HG02610 (cell line): ENCODE measurements at regions not wholly inside any gene's neighbourhood (a gene's known extent, or its start where the extent isn't known, plus 50 kb on each side); places are given as distances from the start of the nearest gene placed in this dataset.

Source experiments
- ATAC-seq: cut with Tn5 transposase; IDR thresholded peaks from one replicate; pipeline ENCODE4 v1.9.1; 2021; ENCODE audit warnings: mild to moderate bottlenecking, moderate library complexity; ENCODE audit not compliant: unreplicated experiment

GRCh38 chr15:35320158-35320780, 225.7 kb downstream of the DPH6 start:
- ATAC-seq: no peak

- ATAC-seq: no peak
Observed at GRCh38 chr15:35319354-35319753, 226.6 kb downstream of the DPH6 start.

DNA sequence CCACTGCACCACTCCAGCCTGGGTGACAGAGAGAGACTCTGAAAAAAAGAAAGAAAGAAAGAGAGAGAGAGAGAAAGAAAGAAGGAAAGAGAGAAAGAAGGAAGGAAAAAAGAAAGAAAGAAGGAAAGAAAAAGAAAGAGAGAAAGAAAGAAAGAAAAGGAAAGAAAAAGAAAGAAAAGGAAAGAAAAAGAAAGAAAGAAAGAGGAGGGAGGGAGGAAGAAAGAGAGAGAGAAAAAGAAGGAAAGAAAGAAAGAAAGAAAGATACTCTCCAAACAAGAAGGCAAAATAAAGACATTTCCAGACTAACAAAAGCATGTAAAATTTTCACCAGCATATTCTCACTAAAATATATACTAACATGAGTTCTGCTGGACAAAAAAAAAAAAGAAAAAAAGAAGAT, 228.7 kb downstream of the DPH6 start:
- ATAC-seq: no peak

- no peak for ATAC-seq
Observed at GRCh38 chr15:35312344-35312743, 227.2 kb upstream of the NANOGP8 start.

GRCh38 chr15:35311615-35312014, 226.5 kb upstream of the NANOGP8 start:
- ATAC-seq: no peak

GRCh38 chr15:35309886-35310285, 224.8 kb upstream of the NANOGP8 start:
- no peak for ATAC-seq

DNA sequence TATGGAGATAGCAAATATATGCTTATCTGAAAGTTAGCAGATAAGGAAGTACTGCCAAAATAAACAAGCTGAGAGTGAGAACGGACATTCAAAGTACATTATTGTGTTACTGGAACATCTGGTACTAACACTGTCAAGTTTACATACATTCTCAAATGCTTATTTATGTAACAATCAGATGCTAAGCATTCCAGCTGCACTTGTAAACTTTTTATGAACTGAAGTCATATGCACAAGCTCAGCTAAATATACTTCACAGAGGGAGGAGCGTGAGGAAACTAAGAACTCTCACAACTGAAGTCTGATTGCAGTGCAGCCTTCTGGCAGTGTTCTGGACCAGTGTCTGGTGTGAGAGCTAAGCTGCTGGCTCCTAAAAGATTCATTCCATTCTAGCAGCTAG, 223.7 kb upstream of the NANOGP8 start:
- ATAC-seq: no peak

DNA sequence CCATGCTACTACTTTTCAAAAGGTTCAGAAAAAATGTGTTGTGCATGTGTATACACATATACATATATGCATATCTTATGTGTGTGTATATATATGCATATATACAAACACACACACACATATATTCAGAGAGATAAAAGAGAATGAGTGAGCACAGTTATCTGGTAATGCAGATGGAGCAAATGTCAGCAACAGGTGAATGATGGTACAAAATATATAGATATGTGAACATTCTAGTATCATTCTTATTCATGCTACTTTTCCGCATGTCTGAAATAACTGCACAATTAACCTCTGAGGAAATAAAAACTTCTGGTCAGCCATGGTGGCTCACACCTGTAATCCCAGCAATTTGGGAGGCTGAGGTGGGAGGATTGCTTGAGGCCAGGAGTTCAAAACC, 222.6 kb upstream of the NANOGP8 start:
- no peak for ATAC-seq

- ATAC-seq: no peak
Observed at GRCh38 chr15:35307026-35307425, 221.9 kb upstream of the NANOGP8 start.

DNA sequence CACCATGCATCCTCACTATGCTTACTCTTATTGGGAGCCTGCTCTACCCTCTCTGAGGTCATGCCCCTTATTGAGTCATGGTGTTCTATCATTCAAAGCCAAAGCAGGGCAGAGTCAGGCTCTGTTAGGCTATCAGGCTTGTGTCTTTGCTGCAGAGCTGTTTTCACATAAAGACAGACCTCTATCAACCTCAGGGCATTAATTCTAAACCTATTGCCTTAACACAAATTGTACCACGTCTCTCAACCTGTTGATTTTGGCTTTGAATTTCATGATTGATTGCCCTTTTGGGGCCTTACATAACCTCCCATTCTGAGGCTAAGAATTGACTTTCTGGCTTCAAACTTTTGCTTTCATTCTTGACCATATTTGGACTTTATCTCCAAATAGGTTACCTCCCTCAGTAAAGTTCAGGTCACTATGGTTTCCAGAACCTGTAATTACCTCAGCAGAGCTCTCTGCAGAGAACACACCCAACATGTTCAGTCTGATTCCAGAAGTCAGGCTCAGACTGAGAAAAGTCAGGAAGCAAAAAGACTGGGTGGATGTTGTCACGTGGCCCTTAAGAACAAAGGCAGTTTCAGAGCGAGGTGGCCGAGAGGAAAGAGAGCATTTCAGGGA, 221.4 kb upstream of the NANOGP8 start:
- ATAC-seq: no peak

DNA sequence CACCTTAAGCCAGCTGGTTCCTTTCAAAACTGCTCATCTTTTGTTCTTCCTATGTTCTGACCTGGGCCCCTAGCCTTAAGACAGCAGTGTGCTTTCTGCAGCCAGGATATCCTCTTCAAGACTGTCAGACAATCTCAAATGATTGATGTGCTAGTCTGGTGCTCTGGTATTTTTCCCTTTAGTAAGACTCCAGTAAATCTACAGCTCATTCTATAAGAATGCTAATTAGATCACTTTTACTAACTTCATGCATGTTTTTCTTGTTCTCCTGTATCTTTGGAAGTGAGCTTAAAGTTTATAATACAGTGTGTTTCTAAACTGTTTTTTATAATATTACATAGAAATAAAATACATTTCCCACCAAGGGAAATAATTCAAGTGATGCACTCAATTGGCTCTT, 220.9 kb upstream of the NANOGP8 start:
- ATAC-seq: no peak

DNA sequence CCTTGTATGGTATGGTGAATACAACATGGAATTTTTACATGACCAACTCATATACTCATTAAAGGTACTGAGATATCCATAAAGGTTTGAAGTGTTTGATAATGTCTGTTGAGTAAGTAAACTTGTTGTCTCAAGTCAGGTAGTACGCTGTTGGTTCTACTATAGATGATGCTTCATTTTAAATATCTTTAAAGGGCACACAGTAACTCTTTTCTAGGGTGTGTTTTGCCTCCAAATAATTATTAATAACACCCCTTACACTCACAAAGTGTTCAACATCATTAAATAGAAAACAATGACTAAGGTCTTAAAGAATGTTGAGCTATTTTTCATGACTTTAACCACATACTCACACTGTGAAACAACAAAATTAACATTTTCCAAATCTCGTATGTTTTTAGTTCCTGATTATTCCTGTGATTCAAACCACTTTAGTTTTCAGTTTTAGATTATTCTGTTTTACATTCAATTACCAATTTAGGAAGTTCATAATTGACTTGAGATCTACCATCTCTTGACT, 220.0 kb upstream of the NANOGP8 start:
- ATAC-seq: no peak

DNA sequence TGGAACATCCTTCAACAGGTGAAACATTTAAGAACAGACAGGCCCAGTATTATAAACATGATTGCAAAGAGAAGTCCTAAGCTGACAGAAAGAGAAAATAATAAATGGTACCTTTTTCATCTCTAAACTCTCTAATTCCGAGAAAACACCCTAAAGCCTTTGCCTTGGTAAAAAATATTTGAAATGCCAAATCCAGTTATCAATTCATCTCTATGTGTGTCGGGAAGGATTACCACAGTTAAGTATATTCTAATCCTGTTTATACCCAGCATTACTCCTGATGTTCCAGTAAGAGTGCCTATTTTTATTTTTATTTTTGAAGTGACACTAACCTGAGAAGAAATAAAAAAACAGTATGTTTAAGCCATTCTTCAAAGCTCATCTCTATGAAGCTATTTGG, 219.3 kb upstream of the NANOGP8 start:
- ATAC-seq: no peak

DNA sequence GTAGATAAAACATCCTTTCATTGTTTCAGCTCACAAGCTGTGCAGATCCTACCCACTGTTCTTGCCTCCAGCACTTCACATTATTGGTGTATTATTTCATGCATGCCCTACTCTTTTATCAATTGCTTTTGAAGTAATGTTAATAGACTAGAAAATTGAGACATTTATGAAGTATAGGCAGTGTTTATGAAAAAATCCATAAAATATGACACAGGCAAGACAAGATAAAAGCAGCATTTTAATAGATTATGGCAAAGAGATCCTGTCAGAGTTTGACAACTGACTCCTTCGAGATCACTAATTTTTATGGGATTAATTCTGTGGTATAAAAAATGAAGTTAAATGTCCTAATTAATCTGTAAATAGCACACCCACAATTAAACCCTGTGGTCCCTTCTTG, 217.2 kb upstream of the NANOGP8 start:
- no peak for ATAC-seq

GRCh38 chr15:35301088-35301487, 216.0 kb upstream of the NANOGP8 start:
- ATAC-seq: no peak

- no peak for ATAC-seq
Observed at GRCh38 chr15:35299059-35299735, 214.1 kb upstream of the NANOGP8 start.

GRCh38 chr15:35298509-35298908, 213.4 kb upstream of the NANOGP8 start:
- no peak for ATAC-seq

DNA sequence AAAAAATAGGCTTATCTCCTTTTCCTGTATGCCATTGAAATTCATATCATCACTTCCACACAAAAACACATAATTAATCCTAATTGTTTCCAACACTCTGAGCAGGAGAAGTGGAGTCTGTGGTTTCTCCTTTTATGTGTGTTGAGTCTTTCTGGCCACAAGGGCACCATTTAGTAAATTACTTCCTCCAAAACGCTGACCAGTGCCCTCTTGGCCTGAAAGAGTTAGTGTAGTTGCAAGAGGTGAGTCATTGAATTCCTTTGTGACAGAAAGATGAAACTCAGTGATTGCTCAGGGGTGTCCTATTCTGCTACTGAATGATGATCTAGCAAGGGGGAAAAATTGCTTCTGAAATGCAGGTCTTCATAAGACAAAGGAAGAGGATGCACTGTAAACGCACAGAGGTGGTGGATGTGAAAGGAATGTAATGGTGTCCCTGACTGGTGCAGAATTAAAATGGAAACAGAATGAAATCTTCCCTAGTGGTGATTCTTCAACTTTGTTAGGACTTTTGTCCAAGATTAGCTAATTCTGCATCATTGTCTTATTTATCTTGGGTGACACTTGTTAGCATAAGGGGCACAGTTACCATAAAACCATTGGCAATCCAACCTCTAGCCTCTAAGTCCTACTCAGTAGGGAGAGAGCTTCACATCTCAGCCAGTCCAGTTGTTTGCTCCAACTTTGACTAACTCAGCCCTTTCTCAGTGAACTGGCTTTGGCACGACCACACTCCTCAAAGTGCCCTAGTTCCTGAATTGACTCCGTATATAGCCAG, 208.4 kb upstream of the NANOGP8 start:
- ATAC-seq: no peak

DNA sequence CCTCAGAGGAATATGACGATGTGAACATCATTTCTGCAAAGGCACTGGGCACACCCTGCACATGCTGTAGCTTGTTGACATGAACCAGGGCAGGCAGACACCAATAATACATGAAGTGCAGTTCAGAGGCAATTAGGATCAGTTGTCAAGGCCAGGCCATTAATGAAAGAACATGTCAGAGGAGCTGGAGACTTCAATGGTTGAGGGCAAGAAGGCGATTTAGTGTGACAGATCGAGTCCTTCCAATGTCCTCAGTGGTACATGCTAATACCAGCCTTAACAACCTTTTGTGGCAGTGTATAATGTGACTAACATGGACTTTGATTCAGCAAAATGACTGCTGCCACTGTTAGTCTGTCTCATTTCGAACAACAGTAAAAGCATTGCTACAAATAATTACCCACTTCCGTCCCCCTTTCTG, 205.2 kb upstream of the NANOGP8 start:
- ATAC-seq: no peak

- no peak for ATAC-seq
Observed at GRCh38 chr15:35289024-35289617, 204.0 kb upstream of the NANOGP8 start.

- ATAC-seq: no peak
Observed at GRCh38 chr15:35288580-35288979, 203.5 kb upstream of the NANOGP8 start.
